HCEC 1CT (cell line): ENCODE measurements at regions not wholly inside any gene's neighbourhood (a gene's known extent, or its start where the extent isn't known, plus 50 kb on each side); places are given as distances from the start of the nearest gene placed in this dataset.

ENCODE experiments used
- DNase-seq: peaks from one replicate; pipeline ENCODE4 v3.0.0-alpha.2; 2017

GRCh38 chr14:85079842-85080730 is 449.9 kb upstream of the FLRT2 start:
- no peak for DNase-seq

DNA sequence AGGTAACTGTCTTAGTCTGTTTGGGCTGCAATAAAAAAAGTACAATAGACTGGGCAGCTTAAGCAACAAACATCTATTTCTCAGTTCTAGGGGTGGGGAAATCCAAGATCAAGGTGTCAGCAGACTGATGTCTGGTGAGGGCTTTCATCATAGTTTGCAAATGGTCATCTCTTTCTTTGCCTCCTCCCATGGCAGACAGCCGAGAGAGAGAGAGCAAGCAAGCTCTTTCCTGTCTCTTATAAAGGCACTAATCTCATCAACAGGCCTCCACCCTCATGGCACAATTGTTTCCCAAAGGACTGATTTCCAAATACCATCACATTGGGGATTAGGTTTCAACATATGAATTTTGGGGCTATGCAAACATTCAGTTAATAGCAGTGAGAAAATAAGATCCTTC is 445.6 kb upstream of the FLRT2 start:
- DNase-seq = no peak

GRCh38 chr14:85085981-85086380 is 444.0 kb upstream of the FLRT2 start:
- DNase-seq = no peak

GRCh38 chr14:85087201-85087600 is 442.7 kb upstream of the FLRT2 start:
- DNase-seq = peak; percentile 58

- peak; percentile 42 for DNase-seq
Observed at GRCh38 chr14:85088192-85088591, 441.8 kb upstream of the FLRT2 start.

DNA sequence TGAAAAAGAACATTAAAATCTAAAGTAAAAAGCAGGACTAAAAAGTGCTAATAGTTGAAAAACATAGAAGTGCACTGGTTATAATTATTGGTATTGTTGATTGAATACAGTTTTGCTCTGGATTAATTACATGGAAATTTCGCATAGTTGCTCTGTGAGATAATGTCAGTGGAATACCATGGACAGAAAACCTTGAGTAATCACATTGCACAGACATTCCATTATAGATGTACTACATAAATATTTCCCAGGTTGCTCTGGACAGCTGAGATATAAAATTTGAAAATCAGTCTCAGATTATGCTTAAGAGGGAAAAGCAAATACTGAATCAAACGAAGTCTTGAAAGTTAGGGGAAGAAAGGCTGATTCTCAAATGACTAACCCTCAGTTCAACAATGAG is 439.3 kb upstream of the FLRT2 start:
- DNase-seq = peak; percentile 5

DNA sequence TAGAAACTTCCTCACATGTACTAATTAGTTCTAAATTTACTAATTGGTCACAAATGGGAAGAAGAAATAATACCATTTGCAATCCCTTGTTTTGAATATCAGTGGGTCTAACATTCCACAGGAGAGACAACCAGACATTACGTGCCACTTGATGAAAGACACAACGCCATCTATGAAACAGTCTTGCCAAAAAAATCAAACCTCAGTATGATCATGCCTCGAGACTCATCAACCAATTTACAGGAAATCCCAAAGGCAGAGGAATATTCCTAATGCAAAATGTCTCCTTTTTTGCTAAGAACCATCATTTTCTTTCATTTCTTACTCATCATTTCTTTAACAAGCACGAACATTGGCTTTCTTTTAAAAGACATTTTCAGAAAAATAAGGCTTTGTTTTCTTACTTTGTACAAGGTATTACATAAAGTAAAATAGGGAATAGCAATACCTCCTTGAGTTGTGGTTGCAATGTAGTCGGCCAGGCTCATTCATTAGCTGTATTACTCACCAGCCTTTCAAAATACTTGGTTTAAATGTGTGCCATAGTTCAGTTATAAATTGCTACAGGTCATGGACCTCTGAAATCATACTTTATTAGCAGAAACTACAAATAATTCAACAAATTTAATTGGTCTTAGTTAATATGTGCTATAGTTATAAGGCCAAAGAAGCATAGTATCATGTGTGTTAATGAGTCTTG is 436.2 kb upstream of the FLRT2 start:
- peak; percentile 61 for DNase-seq

DNA sequence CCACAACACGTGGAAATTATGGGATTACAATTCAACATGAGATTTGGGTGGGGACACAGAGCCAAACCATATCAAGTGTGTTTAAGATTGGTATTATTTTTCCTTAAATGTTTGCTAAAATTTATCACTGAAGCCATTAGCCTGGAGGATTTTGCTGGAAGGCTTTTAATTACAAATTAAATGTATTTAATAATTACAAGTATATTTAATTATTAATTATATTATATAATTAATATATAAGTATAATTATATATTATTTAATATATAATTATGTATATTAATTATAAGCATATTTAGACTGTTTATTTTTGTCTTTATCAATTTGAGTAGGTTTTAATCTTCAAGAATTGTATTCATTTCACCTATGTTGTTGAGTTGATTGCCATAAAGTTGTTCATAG is 427.4 kb upstream of the FLRT2 start:
- no peak for DNase-seq

- no peak for DNase-seq
Observed at GRCh38 chr14:85106506-85106905, 423.4 kb upstream of the FLRT2 start.

GRCh38 chr14:85112762-85113161 is 417.2 kb upstream of the FLRT2 start:
- DNase-seq = no peak

GRCh38 chr14:85115921-85116320 is 414.0 kb upstream of the FLRT2 start:
- DNase-seq = no peak

GRCh38 chr14:85118274-85118673 is 411.7 kb upstream of the FLRT2 start:
- DNase-seq = no peak

GRCh38 chr14:85122690-85123089 is 407.3 kb upstream of the FLRT2 start:
- DNase-seq = peak; percentile 58

DNA sequence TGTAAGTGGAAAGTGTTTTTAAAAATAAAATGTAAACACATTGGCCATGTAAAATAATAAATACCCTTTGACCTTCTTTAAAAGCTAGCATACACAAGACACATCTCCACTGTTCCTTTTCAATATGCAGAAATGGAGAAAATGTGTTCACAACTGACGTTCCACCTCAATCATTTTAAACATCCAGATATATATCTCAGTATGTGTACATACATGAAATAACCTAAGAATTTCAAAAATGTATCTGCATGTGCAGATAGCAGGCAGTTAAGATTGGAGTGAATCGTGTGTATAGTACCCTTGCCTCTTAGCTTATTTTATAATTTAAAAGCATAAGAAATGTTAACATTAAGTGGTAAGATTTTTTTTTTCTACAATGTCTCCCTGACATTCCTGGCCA is 406.2 kb upstream of the FLRT2 start:
- no peak for DNase-seq

GRCh38 chr14:85124631-85125290 is 405.2 kb upstream of the FLRT2 start:
- no peak for DNase-seq

DNA sequence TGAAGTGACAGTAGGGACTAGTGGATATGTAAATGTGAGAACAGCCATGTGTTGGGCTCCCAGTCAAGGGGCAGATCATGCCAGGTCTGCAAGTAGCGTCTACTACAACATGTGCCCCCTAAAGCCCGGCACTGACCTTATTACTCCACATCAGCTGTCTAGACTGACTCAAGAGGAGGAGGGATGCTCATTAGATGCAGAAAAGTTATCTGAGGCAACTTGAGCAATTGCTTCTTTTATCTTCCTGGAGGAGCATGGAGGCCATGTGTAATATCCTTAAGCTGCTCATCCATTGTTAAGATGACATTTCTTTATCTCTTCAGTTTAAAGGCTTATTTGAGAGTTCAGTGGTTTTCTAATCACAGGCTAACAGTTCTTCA is 404.7 kb upstream of the FLRT2 start:
- DNase-seq = no peak

DNA sequence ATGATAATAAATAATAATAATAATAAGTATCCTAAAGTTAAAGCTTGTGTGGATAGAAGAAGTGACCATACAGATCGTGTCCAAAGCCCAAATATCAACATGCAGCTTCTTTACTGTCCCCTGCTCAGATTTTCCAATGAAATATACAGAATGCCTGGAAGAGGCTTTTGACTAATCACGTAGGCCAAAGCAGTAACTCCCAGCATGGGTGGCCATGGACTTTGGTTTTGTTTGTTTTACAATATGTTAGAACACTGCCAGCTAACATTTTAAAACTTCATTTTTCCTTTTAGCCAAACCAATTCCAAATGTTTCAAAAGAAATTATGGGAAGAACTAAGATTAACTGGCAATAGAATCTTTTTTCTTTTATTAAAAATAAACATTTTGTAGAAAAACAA is 400.0 kb upstream of the FLRT2 start:
- no peak for DNase-seq

GRCh38 chr14:85131226-85131922 is 398.6 kb upstream of the FLRT2 start:
- DNase-seq = no peak

- DNase-seq = no peak
Observed at GRCh38 chr14:85142982-85143381, 387.0 kb upstream of the FLRT2 start.

DNA sequence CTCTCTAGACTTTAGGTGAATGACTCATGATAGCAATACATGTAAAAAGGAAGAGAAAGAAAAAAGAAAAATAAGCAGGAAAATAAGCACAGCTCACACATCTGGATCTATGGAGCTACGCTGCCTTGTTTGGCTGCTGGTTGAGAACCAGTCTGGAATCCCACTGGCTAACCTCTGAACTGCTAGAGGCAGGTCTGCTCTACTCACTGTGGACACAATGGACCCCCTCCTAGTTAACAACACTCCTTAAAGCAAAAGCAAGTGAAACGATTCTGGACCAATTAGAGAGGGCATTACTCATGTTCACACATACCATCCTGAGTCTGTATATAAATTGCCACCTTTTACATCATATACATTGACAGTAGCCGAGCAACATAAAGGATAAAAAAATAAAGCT is 383.2 kb upstream of the FLRT2 start:
- no peak for DNase-seq

GRCh38 chr14:85150166-85150565 is 379.8 kb upstream of the FLRT2 start:
- DNase-seq = no peak

DNA sequence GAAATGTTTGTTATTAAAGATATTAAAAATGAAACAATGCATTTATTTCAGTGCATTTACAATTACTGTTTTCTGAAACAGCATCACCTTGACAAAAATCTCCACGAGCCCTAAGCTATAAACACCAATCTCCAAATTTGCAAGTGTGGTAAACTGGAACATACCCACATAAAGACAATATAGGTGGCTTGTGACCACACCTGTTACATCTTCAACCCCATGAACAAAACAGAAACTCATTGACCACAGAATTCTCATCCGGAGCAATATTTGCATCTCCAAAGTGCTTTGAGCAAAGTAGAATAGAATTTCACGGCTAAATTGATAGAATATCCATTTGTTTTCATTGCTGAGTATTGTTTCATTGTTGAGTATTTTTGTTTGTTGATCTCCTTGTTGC is 375.2 kb upstream of the FLRT2 start:
- no peak for DNase-seq

DNA sequence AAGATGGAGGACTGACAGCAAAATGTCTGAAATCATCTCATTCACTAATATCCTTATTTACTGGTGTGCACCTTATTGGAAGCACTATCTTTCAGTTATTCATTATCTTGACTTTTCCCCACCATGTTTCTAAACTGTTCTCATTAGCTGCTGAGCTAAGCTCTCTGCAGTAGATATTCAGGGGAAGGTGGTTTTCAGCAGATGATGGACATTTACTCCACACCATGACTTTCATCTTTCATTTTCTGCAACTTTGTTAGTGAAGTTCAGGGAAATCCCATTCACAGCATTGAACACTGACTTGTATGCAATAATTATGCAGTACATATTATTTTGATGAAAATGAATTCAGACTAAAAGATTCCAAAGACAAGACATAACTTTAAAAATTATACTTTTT is 373.6 kb upstream of the FLRT2 start:
- DNase-seq = no peak
